Stimulated activated CD4-positive, alpha-beta T cell treated with anti-CD3 and anti-CD28 coated beads, Interleukin-1b, Interleukin-23, amount 100 ng/mL, for 1 hour (primary cell): ENCODE measurements at regions not wholly inside any gene's neighbourhood (a gene's known extent, or its start where the extent isn't known, plus 50 kb on each side); places are given as distances from the start of the nearest gene placed in this dataset.
"Not testable (repeated sequence)": the region's sequence is repeated elsewhere in the genome, so short reads cannot be mapped to it uniquely, and the experiment has no call there.

Source experiments
- DNase-seq, 2 donors: peaks; one replicate each; pipeline ENCODE4 v3.0.0-alpha.2; 2020; ENCODE audit warnings: low read depth in 2 of 2

DNA sequence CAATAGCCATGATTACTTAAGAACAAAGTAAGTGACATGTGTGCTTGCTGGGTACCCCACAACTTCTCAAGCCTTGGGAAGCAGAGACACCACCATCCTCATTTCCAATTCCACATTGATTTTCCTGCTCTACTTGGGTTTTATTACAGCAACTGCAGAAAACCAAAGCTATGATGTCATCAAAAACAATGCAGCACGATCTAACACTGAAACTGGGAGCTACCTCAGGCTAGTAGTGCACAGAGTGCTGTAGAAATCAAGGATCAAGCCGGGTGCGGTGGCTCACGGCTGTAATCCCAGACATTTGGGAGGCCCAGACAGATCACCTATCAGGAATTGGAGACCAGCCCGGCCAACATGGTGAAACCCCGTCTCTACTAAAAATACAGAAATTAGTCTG is 174.4 kb upstream of the MSX2 start:
- no peak for DNase-seq

GRCh38 chr5:174552428-174552827 is 172.0 kb upstream of the MSX2 start:
- no peak for DNase-seq

GRCh38 chr5:174553556-174553955 is 170.8 kb upstream of the MSX2 start:
- DNase-seq = no peak

GRCh38 chr5:174555726-174556125 is 168.7 kb upstream of the MSX2 start:
- DNase-seq = no peak

- no peak for DNase-seq
These were observed 167.6 kb upstream of the MSX2 start for GRCh38 chr5:174556756-174557155.

- DNase-seq = no peak
These were observed 166.2 kb upstream of the MSX2 start for GRCh38 chr5:174558190-174558589.

GRCh38 chr5:174559141-174559540 is 165.2 kb upstream of the MSX2 start:
- no peak for DNase-seq

DNA sequence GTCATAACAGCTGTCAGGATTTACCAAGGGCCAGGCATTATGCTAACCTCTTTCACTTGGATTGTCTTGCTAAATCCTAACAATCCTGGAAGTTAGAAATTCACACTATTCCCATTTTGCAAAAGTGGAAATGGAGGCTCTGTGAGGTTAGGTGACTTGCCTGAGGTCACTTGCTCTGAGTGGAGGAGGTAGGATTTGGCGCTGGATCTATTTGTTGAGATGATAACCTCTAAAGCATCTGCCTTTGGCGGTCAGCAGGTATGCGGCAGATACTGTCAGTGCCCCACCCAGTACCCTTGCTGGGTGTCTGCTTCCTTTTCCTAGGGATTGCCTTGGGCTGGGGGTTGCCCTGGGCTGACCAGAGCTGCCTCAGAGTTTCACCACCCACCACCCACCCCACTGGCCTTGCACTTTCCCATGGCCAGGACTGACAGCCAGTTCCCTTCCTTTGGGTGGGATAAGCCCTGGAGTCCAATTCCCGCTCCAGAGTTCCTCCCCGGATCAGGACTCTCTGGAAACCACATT is 164.8 kb upstream of the MSX2 start:
- DNase-seq = no peak

- DNase-seq = no peak
These were observed 163.5 kb upstream of the MSX2 start for GRCh38 chr5:174560861-174561260.

DNA sequence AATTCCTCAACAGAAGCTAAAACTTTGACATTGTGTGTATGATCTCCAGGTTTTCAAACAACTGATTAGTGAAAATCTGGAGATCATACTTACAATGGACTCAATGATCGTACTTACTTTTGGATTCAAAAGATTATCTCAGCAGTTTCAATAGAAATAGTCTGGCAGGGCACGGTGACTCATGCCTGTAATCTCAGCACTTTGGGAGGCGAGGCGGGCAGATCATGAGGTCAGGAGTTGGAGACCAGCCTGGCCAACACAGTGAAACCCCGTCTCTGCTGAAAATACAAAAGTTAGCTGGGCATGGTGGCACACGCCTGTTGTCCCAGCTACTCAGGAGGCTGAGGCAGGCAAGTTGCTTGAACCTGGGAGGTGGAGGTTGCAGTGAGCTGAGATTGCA is 161.3 kb upstream of the MSX2 start:
- DNase-seq = not testable (repeated sequence)

- no peak for DNase-seq
These were observed 160.5 kb upstream of the MSX2 start for GRCh38 chr5:174563899-174564298.

GRCh38 chr5:174567506-174568141 is 156.8 kb upstream of the MSX2 start:
- no peak for DNase-seq

DNA sequence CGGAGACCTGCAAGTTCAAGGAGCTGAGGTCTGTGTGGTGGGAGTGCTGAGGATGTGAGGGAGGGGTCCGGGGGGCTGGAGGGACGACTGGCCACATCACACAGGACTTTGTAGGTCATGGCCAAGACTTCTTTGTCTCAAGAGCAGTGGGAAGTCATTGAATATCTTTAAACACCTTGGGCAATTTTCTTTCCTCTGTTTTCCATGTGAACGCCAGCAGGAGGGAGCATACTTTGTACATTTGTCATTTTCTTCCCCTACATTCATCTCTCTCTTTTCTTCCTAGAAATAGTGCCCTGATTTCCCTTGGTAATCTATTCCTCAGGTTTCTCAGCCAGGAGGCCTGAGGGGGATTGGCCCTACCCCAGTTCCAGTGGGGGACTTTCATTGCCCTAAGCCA is 153.7 kb upstream of the MSX2 start:
- no peak for DNase-seq

GRCh38 chr5:174571662-174572397 is 152.6 kb upstream of the MSX2 start:
- no peak for DNase-seq

DNA sequence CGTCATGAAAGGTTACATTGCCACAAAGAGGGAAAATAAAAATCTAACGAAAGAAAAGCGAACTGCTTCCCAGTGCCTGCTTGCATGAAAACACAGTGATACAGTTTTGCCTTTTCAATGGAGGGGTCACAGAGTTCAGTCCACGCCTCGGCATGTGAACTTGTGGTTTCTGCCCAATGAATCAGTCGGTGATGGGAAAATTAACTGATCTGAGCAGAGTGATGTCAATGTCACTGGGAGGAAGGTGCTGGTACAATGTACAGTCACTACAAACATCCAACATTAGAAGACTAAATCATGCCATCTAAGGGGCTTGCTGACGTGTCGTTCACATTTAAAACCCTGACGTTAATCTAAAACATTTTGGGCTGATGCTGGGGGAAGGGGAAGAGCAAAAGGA is 151.8 kb upstream of the MSX2 start:
- no peak for DNase-seq

GRCh38 chr5:174573221-174573994 is 151.0 kb upstream of the MSX2 start:
- DNase-seq = no peak

DNA sequence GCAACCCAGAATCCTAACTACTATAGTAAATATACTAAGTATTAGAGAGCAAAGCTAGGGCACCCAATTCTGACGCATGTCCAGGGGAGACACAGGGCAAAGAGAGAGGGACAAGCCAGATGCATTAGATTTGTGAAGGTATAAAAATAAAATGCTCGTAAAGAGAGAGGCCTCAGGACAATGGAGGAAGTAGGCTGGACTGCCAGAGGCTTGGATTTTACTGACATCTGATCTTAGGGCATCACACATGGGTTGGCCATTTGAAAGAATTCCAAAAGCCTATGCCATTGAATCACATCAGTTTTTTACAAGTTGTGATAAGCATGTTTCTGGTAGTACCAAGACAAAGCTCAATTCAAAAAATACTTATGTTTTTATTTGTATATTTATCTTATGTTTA is 149.3 kb upstream of the MSX2 start:
- DNase-seq = no peak

GRCh38 chr5:174576042-174576441 is 148.3 kb upstream of the MSX2 start:
- DNase-seq = no peak

GRCh38 chr5:174581479-174581878 is 142.9 kb upstream of the MSX2 start:
- DNase-seq = no peak

DNA sequence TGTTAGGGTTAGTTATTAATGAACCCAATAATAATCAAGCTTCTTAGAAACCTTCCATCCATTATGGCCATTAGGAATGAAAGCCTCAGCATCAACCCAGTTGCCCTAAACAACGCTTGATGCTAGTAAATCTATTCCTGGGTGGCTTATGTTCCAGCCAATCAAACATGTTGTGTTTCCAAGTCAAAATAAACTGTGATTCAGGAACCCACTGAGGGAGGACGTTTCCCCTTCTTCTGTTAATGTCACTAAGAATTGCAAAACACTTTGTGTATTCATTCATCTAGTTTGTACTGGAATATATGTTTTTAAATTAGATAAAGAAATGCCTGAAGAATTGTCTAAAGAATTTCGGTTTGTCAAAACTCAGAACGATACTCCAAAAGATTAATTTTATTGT is 142.5 kb upstream of the MSX2 start:
- no peak for DNase-seq

GRCh38 chr5:174583071-174583470 is 141.3 kb upstream of the MSX2 start:
- DNase-seq = no peak

- no peak for DNase-seq
These were observed 138.9 kb upstream of the MSX2 start for GRCh38 chr5:174585472-174585871.

- DNase-seq = not testable (repeated sequence)
These were observed 138.2 kb upstream of the MSX2 start for GRCh38 chr5:174586163-174586562.
